ENCODE measurements at regions not wholly inside any gene's neighbourhood (a gene's known extent, or its start where the extent isn't known, plus 50 kb on each side); places are given as distances from the start of the nearest gene placed in this dataset.

DNA sequence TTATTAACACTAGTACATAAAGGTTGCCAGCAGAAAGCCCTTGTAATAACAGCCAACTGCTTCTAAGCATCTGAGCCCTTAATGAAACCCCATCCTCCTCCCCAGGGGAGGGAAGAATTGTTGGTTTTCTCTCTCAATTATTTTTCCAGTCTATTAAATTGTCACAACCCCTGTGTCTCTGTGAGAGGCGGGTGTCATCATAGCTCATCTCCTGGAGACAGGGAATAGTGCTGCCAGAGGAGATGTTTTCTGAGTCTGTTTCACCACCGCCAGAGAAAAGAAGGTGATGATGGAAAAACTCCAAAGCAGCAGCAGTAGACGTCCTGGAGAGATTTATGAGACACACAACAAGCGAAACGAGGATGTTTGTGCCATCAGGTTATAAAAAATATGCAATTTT is 271.1 kb upstream of the NMUR2 start:
- TF ChIP-seq, protein P1, sequence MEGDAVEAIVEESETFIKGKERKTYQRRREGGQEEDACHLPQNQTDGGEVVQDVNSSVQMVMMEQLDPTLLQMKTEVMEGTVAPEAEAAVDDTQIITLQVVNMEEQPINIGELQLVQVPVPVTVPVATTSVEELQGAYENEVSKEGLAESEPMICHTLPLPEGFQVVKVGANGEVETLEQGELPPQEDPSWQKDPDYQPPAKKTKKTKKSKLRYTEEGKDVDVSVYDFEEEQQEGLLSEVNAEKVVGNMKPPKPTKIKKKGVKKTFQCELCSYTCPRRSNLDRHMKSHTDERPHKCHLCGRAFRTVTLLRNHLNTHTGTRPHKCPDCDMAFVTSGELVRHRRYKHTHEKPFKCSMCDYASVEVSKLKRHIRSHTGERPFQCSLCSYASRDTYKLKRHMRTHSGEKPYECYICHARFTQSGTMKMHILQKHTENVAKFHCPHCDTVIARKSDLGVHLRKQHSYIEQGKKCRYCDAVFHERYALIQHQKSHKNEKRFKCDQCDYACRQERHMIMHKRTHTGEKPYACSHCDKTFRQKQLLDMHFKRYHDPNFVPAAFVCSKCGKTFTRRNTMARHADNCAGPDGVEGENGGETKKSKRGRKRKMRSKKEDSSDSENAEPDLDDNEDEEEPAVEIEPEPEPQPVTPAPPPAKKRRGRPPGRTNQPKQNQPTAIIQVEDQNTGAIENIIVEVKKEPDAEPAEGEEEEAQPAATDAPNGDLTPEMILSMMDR (IDR thresholded peaks at IDR 0.05; ENCODE audit: low read depth, low read length): no peak
- DNase-seq: no peak
- Histone ChIP-seq H3K9me3 (no peaks in the 10 kb centered on the region), H3K36me3 (no peaks in the 10 kb centered on the region), H3K4me3 (ENCODE audit: low read depth, low read length) (no peak overlapping the region), H3K27me3 (no peaks in the 10 kb centered on the region), H3K4me1 (no peaks in the 10 kb centered on the region)

DNA sequence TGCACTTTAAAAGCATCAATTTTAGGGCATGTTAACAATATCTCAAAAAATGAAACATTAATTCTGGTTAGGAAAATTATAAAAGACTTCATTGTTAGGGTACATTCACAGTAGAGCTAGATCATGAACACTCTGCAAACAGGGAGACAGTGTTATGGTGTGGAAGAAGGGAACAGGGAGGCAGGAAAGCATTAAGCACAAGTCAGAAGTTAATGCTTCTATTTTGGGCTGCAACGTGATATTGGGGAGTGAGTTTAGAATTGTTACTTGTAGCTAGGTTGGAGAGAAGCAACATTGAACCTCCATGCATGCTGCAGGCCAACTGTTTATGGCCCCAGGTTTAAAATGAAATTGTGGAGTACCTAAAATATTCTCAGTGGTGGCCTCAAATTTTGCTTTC is 278.1 kb upstream of the NMUR2 start:
- Histone ChIP-seq H3K9me3 (no peaks in the 10 kb centered on the region), H3K27me3 (no peaks in the 10 kb centered on the region), H3K4me1 (no peaks in the 10 kb centered on the region), H3K36me3 (no peaks in the 10 kb centered on the region), H3K4me3 (ENCODE audit: low read depth, low read length) (no peak overlapping the region)
- TF ChIP-seq, protein P1 (IDR thresholded peaks at IDR 0.05; ENCODE audit: low read depth, low read length): no peak
- DNase-seq: no peak

DNA sequence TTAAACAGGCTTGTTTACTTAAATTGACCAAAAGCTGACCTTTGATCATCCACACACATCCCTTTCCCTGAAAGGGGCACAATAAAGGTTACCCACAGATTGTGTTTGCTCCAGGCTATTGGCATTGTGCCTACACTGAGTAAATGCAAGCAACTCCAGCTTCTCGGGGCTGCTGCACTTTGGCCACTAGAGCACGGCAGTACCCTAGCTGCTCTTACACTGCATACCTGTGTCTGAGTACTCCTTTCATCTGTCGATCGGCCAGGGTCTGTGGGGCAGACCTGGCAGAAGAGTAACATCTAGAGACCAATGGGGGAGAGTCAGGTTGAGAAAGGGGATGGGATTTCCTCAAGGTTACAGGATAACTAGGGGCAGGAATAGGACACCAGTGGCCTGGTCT is 281.9 kb upstream of the NMUR2 start:
- Histone ChIP-seq H3K4me3 (ENCODE audit: low read depth, low read length) (no peak overlapping the region), H3K4me1 (no peaks in the 10 kb centered on the region), H3K27me3 (no peaks in the 10 kb centered on the region), H3K36me3 (no peaks in the 10 kb centered on the region), H3K9me3 (no peaks in the 10 kb centered on the region)
- TF ChIP-seq, protein P1 (IDR thresholded peaks at IDR 0.05; ENCODE audit: low read depth, low read length): no peak
- no peak for DNase-seq

DNA sequence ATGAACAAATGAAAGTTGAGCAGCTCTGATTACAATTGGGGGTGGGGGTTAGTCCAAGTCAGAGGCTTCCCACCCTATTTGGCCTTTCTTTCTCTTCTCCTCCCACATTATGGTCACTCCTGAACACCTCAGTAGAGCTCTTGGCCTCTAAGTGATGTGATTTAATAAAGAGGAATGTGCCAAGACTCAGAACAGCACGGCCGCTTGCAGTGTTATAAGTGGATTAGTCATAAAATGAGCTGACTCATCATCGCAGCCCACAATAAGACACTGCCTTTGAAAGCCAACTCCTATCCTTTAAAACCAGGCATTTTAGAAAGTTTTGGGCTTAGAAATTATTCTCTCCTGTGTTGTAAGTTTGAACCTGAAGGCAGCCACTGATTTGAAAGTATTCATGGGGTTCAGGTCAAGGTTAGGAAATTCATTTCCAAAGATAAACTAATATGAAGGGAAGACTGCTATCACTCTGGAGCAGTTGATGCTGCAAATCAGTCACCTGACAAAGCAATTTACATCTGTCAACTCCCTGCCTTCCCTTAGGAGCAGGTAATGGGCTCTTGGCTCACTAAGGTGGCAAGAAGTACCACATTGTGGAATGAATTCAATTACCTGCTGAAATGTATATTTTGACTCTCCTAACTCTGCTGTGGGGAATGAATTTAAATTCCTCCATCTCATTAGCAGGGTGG is 283.6 kb upstream of the NMUR2 start:
- no peak overlapping the region for H3K4me3 ChIP-seq (ENCODE audit: low read depth, low read length)
- no peaks in the 10 kb centered on the region for H3K36me3 ChIP-seq
- TF ChIP-seq, protein P1 (IDR thresholded peaks at IDR 0.05; ENCODE audit: low read depth, low read length): no peak
- no peaks in the 10 kb centered on the region for H3K4me1 ChIP-seq
- H3K27me3 ChIP-seq: no peaks in the 10 kb centered on the region
- no peak for DNase-seq
- H3K9me3 ChIP-seq: no peaks in the 10 kb centered on the region

DNA sequence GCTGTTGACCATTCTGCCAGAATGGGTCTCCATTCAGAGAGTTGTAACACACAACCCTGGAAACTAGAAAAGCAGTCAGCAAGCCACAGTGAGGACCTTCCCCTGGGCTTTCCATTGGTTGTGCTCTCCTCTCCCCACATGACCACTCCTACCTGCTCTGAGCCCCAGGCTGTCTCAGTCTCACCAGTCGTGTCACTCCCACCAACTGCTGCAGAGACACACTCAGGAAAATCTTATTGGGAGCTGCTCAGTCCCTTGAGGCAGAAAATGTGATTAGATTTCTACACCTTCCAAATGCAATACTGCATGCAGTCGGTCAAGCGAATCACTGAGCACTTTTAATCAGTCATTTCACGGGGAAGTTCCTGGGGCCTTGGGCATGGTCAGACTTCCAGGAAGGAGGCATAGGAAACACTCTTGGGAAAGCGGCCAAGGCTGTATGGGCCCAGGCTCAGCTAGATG is 284.2 kb upstream of the NMUR2 start:
- H3K4me1 ChIP-seq: no peaks in the 10 kb centered on the region
- TF ChIP-seq, protein P1 (IDR thresholded peaks at IDR 0.05; ENCODE audit: low read depth, low read length): no peak
- H3K4me3 ChIP-seq (ENCODE audit: low read depth, low read length): no peak overlapping the region
- DNase-seq: no peak
- H3K36me3 ChIP-seq: no peaks in the 10 kb centered on the region
- H3K9me3 ChIP-seq: no peaks in the 10 kb centered on the region
- H3K27me3 ChIP-seq: no peaks in the 10 kb centered on the region

DNA sequence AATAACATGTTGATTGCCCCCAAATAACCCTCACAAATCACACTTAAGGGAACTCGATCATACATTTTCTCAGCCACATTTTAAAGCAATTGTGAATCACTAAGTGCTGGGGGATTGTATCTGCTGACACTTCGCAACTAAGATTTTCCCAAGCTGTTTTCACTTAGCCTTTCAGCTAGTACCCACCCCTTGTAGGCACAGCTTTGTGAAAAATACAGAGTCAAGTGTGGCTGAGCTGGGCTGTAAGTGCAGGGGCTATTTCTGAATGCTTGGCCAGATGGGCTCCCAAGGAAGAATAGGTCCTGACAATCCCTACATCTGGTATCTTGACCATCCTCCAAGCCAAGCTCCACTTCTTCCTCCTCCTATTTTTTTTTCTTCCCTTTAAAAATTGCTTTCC is 289.2 kb upstream of the NMUR2 start:
- Histone ChIP-seq H3K9me3 (no peaks in the 10 kb centered on the region), H3K4me1 (no peaks in the 10 kb centered on the region), H3K36me3 (no peaks in the 10 kb centered on the region), H3K27me3 (no peaks in the 10 kb centered on the region), H3K4me3 (ENCODE audit: low read depth, low read length) (no peak overlapping the region)
- TF ChIP-seq, protein P1 (IDR thresholded peaks at IDR 0.05; ENCODE audit: low read depth, low read length): no peak
- DNase-seq: no peak

Measured in BE2C (cell line).